VCaP (cell line): ENCODE measurements at regions not wholly inside any gene's neighbourhood (a gene's known extent, or its start where the extent isn't known, plus 50 kb on each side); places are given as distances from the start of the nearest gene placed in this dataset.

Experiments used
- H3K27ac ChIP-seq: fragments of 450-650 bp; 2 replicates; pipeline ENCODE4 v1.5.1; 2017
- CTCF ChIP-seq: fragments of 450-650 bp; conservative IDR thresholded peaks from 2 replicates; pipeline ENCODE4 v1.5.1; 2017; ENCODE audit warnings: mild to moderate bottlenecking, moderate library complexity

- no peak for TF ChIP-seq CTCF
- no peak overlapping the region for H3K27ac ChIP-seq
Measured at GRCh38 chr15:46232471-46232870, 597.6 kb downstream of the SQOR start.

GRCh38 chr15:46242935-46243334 lies 608.1 kb downstream of the SQOR start:
- TF ChIP-seq CTCF: no peak

GRCh38 chr15:46251903-46252302 lies 617.1 kb downstream of the SQOR start:
- H3K27ac ChIP-seq: peak overlapping the region; percentile 68
- TF ChIP-seq CTCF: no peak

More at GRCh38 chr15:46242935-46243334, 608.1 kb downstream of the SQOR start:
- no peak overlapping the region for H3K27ac ChIP-seq

- H3K27ac ChIP-seq: no peak overlapping the region
- TF ChIP-seq CTCF: no peak
Measured at GRCh38 chr15:46258056-46258455, 623.2 kb downstream of the SQOR start.

GRCh38 chr15:46260937-46261336 lies 626.1 kb downstream of the SQOR start:
- TF ChIP-seq CTCF: 0 out of 2 replicates have a peak, but pooled peaks have one; percentile 6
- no peak overlapping the region for H3K27ac ChIP-seq

GRCh38 chr15:46265664-46266347 lies 631.0 kb downstream of the SQOR start:
- H3K27ac ChIP-seq: no peak overlapping the region; the same call in 1 of the 2 replicates
- no peak for TF ChIP-seq CTCF

- TF ChIP-seq CTCF: no peak
- H3K27ac ChIP-seq: no peak overlapping the region
Measured at GRCh38 chr15:46266661-46267060, 631.8 kb downstream of the SQOR start.
